Transverse colon (tissue), 4 donors: ENCODE measurements at regions not wholly inside any gene's neighbourhood (a gene's known extent, or its start where the extent isn't known, plus 50 kb on each side); places are given as distances from the start of the nearest gene placed in this dataset.

Source experiments
- POLR2A ChIP-seq: fragments of 450-650 bp; IDR thresholded peaks from one replicate; pipeline ENCODE4 v1.6.1; 2016; ENCODE audit warnings: antibody characterized with exemption, mild to moderate bottlenecking, moderate library complexity
- POLR2AphosphoS5 ChIP-seq, 3 donors: sonication (generic); formaldehyde crosslinking; IDR thresholded peaks; one replicate each; pipeline ENCODE4 v1.6.1; 2016; ENCODE audit warnings: antibody characterized with exemption in 3 of 3
- TF ChIP-seq, protein P1 (sequence below), 5 experiments: fragments of 200-600 bp in 3 of 5; fragments of 450-650 bp in 2 of 5; sonication (generic) in 3 of 5; IDR thresholded peaks; 1 replicate in 2 of 5; 2 replicates in 3 of 5; pipeline ENCODE4 v1.5.1; 2016 to 2017; ENCODE audit warnings: antibody characterized with exemption in 5 of 5, inconsistent platforms in 3 of 5, mild to moderate bottlenecking in 2 of 5, moderate library complexity in 1 of 5

DNA sequence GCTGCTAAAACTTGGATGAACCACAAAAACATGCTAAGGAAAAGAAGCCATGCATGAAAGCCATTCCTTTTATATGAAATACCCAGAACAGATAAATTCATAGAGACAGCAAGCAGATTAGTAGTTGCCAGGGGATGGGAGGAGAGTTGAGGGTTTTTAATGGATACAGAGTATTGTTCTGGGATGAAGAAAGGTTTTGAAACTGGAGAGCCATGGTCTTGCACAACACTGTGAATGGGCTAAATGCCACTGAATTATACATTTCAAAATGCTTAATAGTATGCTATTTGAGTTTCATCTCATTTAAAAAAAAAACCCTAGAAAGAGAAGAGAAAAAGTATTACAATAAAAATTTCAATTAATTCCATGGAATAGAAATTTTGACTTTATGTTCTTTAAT lies 154.3 kb downstream of the GNAT3 start:
- TF ChIP-seq, protein P1, sequence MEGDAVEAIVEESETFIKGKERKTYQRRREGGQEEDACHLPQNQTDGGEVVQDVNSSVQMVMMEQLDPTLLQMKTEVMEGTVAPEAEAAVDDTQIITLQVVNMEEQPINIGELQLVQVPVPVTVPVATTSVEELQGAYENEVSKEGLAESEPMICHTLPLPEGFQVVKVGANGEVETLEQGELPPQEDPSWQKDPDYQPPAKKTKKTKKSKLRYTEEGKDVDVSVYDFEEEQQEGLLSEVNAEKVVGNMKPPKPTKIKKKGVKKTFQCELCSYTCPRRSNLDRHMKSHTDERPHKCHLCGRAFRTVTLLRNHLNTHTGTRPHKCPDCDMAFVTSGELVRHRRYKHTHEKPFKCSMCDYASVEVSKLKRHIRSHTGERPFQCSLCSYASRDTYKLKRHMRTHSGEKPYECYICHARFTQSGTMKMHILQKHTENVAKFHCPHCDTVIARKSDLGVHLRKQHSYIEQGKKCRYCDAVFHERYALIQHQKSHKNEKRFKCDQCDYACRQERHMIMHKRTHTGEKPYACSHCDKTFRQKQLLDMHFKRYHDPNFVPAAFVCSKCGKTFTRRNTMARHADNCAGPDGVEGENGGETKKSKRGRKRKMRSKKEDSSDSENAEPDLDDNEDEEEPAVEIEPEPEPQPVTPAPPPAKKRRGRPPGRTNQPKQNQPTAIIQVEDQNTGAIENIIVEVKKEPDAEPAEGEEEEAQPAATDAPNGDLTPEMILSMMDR (IDR thresholded peaks at IDR 0.05) = no peak
- TF ChIP-seq POLR2AphosphoS5 (IDR thresholded peaks at IDR 0.05) (no peak), POLR2A (no peak)
